HTR-8/SVneo (cell line): ENCODE measurements at regions not wholly inside any gene's neighbourhood (a gene's known extent, or its start where the extent isn't known, plus 50 kb on each side); places are given as distances from the start of the nearest gene placed in this dataset.

Experiments used
- DNase-seq: peaks from one replicate; pipeline ENCODE4 v3.0.0; 2011; ENCODE audit warnings: low spot score, mixed read lengths; ENCODE audit not compliant: insufficient read length
- FAIRE-seq: peaks from 2 replicates; lab custom pipeline; 2011; peaks lifted over from hg19 to GRCh38; lab: Jason Lieb, UNC

DNA sequence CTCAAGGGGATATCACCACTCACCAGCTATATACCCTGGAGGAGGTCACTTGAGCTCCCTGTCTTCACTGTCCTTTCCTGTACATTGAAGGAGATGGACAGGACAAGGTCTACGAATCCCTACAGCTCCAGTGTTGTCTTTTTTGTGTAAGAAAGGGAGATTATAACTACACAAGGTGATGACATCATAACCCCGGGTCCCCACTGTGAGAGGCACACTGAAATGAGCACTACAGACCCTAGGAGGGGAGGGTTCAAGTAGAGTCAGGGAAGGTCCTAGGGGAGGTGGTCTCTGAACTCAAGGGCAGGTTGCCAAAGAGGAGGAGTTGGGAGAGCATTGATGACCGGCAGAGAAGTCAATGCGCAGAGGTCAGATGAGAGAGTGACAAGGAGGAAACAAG is 108.3 kb upstream of the SLC14A2 start:
- DNase-seq, result no peak
- FAIRE-seq, result no peak

GRCh38 chr18:45509535-45509934 is 105.7 kb upstream of the SLC14A2 start:
- FAIRE-seq (no peak), DNase-seq (no peak)

GRCh38 chr18:45510656-45511055 is 104.6 kb upstream of the SLC14A2 start:
- DNase-seq (no peak), FAIRE-seq (no peak)

DNA sequence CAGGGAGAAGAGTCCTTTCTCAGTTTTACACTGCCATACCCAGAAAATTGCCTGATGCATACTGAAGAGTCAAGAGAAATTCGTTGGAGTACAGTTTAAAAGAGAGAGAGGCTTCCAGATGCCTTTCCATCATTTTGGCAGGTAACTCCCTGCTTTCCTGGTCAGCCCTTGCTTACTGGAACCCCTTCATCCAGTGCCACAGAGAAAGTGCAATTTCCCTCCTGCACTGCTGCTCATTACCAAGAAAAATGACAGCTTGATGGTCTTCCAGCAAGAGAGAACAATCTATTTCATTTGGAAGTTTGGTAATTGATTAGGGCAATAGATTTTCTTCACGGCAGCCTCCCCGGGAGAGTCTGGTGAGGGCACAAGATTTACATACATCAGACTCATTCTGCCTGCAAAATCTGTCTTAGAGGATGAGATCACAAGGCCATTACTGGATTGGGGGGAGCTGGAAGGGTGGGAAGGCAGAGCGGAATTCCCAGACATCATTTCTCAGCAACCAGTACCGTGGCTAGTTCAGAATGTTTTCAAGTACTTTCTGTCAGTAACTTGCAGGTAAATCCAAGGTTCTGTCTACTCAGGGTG is 102.8 kb upstream of the SLC14A2 start:
- DNase-seq (no peak), FAIRE-seq (no peak)

DNA sequence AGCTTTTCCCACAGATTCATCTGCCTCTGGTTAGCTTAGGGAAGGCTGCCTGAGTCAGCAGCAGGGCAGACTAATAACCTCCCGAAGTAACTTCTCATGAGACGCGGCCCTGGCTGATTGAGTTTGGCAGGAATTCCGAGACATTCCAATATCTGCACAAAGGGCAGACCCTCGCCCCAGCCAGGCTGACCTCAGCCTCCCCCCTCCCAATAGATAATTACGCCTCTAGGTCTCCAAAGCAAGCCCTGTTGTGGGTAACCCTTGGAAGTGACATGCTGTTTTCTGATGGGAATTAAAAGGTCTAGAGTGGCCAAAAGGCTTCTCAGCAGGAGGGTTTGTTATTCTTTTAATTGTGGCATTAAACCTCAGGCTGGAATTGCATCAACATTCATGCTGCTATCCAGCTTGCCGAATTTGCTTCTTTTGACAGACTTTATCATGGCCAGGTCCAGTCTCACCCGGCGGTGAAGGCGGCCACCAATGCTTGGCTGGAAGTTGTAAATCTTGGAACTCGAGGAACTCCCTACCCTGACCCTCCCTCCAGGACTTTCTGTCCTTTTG is 98.0 kb upstream of the SLC14A2 start:
- no peak for FAIRE-seq
- no peak for DNase-seq

GRCh38 chr18:45518311-45519155 is 96.7 kb upstream of the SLC14A2 start:
- no peak for FAIRE-seq
- DNase-seq, result no peak

GRCh38 chr18:45519411-45520280 is 95.6 kb upstream of the SLC14A2 start:
- DNase-seq (no peak), FAIRE-seq (no peak)

- no peak for DNase-seq
- no peak for FAIRE-seq
These were observed 94.1 kb upstream of the SLC14A2 start for GRCh38 chr18:45521136-45521535.

DNA sequence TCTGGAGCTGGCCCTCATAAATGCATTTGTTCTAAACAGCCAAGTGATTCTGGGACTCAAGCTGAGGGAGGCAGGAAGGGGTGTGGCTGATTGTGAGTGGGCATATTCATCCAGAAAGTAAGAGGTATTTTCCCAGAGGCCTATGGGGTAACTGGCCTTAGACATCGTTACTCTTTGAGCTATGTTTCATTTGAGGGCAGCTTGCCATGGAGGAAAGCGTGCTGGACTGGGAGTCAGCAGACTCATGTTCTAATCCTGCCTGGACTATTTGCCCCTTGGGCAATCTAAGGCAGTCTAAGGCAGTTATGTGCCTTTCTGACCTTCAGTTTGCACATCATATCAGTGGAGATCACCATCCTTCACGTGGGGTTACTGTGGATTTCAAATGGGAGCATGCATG is 93.5 kb upstream of the SLC14A2 start:
- DNase-seq, result no peak
- FAIRE-seq, result no peak

DNA sequence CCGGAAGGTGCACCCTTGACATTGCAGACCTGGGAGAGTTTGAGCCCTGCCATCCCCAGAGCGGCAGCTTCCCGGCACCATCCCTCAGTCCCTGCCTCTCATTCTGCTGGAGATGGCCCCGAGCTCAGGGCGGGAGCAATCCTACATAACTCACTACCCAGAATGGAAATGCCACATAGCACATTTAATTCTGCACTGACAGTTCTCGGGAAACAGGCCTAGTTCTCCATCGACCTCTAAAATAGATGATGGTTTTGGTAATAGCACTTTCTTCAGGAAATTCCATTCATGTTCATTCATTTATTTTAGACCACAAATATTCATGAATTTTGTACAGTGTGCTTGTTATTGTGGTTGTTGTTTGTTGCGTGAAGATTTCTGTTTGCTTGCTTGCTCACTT is 92.9 kb upstream of the SLC14A2 start:
- no peak for DNase-seq
- FAIRE-seq, result no peak

- FAIRE-seq, result no peak
- DNase-seq, result no peak
These were observed 90.0 kb upstream of the SLC14A2 start for GRCh38 chr18:45525301-45525700.

- FAIRE-seq (no peak), DNase-seq (no peak)
These were observed 89.0 kb upstream of the SLC14A2 start for GRCh38 chr18:45526114-45526841.

GRCh38 chr18:45527891-45528290 is 87.4 kb upstream of the SLC14A2 start:
- no peak for FAIRE-seq
- DNase-seq, result no peak

DNA sequence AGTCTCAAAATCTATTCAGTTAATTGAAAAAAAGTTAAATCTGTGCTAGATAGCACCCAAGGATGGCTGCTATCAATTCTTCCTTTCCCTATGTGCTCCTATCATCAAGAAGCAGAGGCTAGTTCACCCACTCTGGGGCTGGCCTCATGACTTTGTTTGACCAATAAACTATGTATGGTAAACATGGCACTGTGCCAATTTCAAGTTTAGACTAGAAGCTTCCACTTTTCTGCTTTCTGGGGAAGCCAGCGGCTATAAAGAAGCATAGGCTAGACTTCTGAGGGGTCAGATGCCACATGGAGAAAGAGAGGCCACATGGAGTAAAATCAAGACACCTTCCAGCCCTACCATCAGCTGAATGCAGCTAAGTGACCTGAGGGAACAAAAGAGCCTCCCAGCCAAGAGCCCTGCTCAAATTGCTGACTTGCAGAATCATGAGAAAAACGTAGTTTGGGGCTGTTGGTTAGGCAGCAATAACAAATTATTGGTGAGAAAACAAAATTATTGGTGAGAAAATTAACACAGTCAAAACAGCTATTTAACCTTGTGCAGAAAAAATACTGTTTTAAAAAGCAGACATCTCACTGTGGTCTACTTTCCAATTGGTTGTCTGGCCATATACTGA is 86.5 kb upstream of the SLC14A2 start:
- no peak for DNase-seq
- no peak for FAIRE-seq

DNA sequence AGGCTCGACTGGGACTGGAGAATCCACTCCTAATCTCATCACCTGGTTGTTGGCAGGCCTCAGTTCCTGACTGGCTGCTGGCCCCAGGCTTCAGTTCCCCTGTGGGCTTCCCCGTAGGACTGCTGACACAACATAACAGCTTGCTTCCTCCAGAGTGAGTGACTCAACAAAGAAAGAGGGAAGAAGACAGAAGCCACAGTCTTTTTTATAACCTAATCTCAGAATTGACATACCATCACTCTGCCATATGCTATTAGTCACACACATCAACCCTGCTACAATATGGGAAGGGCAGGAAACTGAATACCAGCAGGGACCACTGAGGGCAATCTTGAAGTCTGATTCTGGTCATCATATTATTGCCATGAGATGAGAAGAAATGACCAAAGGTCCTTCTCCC is 76.8 kb upstream of the SLC14A2 start:
- DNase-seq (no peak), FAIRE-seq (no peak)

GRCh38 chr18:45539491-45539891 is 75.8 kb upstream of the SLC14A2 start:
- FAIRE-seq, result no peak
- no peak for DNase-seq

DNA sequence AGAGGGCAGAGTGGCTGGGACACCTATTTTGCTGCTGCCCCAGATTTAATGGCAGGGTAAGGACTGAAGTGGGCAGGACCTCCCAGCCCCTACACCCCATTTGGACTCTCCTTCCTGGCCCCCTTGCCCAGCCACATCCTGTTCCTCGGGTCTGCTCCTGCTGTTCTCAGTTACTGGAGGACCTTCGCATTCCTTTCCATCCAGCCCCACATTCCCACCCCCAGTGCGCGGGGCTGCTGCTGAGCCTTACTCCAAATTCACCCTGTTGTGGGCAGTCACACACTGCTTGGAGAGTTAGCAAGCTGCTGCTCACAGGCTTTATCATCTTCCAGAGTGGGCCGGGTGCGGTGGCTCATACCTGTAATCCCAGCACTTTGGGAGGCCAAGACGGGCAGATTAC is 75.2 kb upstream of the SLC14A2 start:
- DNase-seq (no peak), FAIRE-seq (no peak)

- DNase-seq (no peak), FAIRE-seq (no peak)
These were observed 73.9 kb upstream of the SLC14A2 start for GRCh38 chr18:45541421-45541820.

DNA sequence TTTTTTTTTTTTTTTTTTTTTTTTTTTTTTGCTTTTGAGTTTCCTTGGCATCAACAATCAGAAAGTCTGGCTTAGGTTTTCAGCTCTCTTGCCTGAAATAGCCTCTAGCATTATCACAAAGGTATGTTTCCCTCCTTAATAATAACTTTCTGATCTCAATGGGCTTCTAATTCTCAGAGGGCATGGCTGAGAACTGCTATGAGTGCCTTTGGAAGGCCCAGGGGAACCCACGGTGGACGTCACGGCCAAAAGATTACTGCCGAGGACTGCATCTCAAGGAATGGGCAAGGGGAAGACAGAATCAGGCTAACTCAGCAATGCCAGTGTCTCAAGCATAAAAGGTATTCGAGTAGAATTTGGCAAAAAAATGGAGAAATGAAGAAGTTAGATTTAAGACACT is 73.2 kb upstream of the SLC14A2 start:
- no peak for FAIRE-seq
- no peak for DNase-seq

DNA sequence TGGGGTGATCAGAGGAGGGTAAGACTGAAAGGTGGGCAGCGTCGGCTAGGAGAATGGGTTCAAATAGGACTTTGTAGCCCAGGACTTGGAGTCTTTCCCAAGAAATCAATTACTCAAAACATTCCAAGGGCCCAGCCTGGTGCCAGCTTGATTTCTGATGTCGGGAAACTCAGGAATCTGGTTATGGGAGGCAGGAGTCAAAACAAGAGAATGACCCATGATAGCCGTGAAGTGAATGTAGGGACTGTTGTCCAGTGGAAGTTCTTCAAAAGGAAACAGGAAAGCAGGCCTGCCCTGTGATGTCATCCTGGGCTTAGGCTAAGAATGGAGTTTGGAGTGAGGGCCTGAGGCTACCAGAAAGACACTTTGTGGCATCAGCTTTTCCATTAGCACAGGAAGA is 67.4 kb upstream of the SLC14A2 start:
- DNase-seq (no peak), FAIRE-seq (no peak)
